Activated CD4-positive, alpha-beta T cell treated with anti-CD3 and anti-CD28 coated beads, Interleukin-2, amount 50 U/mL, for 24 hours (primary cell): ENCODE measurements at regions not wholly inside any gene's neighbourhood (a gene's known extent, or its start where the extent isn't known, plus 50 kb on each side); places are given as distances from the start of the nearest gene placed in this dataset.

Source experiments
- DNase-seq, 2 donors: peaks; one replicate each; pipeline ENCODE4 v3.0.0-alpha.2; 2020; ENCODE audit warnings: low read depth in 1 of 2, low spot score in 1 of 2

- no peak for DNase-seq
These were observed 171.5 kb upstream of the B3GAT1 start for GRCh38 chr11:134583397-134583990.

- no peak for DNase-seq
These were observed 170.7 kb upstream of the B3GAT1 start for GRCh38 chr11:134582770-134583095.

DNA sequence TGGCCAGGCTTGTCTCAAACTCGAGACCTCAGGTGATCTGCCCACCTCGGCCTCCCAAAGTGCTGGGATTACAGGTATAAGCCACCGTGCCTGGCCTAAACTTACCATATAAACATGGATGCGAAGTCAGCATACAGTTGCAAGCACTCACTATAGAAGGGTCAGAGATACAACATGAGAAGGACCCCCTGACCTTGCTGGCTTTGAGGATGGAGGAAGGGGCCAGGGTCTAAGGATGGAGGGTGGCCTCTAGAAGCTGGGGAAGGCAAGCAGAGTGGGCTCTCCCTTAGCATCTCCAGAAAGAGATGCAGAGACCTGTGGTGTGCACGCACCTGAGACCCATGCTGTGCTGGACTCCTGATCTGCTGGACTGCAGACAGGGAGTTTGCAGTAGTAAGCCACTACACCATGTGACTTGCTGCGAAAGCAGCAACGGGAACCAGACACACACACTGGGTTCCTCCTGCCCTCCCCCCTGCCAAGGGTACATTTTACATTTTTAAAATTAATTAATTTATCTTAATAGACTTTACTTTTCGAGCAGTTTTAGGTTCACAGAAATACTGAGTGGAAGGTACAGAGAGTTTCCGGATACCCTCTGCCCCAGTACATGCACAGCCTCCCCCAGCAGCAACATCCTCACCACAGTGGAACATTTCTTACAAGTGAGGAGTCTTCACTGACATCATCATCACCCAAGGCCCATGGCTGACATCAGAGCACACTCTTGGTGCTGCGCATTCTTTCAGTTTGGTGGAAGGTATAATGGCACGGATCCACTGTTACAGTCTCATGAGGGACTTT is 170.1 kb upstream of the B3GAT1 start:
- no peak for DNase-seq

GRCh38 chr11:134581121-134581626 is 169.1 kb upstream of the B3GAT1 start:
- DNase-seq = no peak

GRCh38 chr11:134580610-134580975 is 168.6 kb upstream of the B3GAT1 start:
- DNase-seq = no peak

DNA sequence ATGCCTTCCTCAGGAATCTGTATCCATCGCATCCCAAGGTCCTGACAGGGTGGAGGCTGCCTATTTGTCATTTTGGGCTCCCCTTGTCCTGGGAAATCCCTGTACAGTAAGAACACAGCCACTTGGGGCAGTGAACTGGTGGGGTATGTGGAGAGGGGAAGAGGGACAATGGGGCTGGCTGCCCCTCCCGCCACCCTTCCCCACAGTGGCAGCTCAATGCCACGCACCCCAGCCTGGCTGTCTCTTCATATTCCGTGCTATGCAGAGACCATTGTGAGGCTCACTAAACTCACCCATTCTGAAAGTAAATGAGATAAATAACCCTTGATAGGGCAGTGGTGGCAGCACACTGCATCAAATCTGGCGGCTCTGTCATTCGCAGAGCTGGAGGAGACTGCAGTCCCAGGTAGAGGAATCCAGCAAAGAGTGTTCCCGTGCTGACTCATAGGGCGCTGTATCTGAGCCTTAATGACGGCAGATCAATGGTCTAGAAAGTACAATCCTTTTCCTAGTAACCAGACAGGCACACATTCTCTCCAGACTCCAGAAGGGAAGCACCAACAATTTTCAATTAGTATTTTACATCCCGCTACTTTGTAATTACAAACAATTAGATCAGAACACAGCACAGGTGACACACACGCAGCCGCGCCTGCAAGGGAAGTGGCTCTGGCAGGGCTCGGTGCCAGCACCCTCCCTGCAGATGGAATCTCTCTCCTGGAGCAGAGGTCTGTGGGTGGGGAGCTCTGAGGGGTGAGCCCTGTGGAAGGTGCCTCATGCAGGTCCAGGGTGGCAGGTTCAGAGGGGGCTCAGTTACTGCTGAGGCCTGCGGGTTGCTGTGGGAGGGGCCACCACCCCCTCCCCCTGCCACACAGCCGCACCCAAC is 167.9 kb upstream of the B3GAT1 start:
- DNase-seq = no peak

DNA sequence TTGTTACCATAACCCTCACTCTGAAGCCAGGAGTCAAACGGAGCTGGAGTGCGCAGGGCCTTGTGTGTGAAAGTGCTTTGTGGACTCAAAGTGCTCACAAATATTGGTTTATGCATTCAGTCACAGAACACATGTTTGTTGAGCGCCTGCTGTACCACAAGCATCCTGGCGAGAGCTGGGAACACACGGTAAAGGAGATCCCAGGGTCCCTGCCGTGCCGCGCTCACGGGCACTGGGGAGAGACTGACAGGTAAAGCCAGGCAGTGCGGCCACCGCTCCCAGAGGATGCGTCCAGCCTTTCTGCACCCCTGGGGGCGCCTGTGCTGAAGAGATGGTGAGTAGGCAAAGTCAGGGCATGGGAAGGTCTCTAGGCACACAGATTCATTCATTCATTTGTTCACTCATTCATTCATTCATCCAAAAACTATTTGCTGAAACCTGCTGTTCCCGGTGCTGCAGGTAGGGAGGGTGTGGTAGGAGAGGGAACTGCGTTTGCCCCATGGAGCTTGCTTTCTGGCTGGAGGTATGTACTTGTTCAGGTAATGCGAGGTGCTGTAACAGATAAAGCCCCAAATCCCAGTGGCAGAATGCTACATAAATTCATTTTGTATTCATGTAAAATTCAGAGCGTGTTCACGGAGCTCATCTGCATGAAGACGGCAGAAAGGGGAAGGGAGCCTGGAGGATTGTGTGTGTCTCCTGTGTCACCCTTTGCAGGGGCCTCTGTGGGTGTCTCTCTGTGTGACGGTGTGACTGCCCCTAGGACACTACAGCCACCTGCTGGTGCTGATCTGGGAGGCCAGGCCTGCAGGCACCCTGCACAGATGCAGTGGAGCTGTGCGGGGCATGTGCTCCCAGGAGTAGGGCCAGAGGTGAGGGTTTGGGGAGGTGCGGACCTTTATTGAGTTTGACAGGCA is 167.0 kb upstream of the B3GAT1 start:
- DNase-seq = no peak

DNA sequence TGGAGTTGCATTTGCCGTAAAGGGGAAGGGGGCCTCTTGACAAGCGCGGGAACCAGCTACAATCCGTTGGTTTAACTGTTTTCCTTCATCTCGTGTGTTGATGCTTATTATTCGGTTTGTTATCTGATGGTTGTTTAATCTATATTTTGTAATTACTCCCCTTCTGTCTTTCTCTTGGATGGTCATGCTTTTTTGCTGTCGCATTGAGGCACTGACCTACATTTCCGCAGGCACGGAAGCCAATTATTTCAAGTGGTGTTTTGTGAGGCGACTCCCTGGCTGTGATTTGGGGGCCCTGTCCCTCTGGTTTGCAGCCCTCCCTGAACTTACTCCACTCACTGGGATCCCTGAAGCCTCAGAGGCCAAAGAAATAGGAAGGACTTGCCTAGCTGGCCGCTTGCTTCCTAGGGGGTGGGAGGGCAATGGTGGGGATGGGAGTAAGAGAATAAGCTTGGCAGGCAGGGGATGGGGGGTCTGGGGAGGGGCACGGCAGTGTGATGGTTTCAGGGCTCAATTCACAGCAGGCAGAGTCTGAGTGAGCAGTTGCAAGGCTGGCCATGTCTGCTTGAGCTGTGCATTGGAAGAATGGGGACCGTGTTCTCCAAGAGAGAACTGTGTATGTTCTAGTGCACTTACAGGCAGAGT is 165.8 kb upstream of the B3GAT1 start:
- DNase-seq = no peak

DNA sequence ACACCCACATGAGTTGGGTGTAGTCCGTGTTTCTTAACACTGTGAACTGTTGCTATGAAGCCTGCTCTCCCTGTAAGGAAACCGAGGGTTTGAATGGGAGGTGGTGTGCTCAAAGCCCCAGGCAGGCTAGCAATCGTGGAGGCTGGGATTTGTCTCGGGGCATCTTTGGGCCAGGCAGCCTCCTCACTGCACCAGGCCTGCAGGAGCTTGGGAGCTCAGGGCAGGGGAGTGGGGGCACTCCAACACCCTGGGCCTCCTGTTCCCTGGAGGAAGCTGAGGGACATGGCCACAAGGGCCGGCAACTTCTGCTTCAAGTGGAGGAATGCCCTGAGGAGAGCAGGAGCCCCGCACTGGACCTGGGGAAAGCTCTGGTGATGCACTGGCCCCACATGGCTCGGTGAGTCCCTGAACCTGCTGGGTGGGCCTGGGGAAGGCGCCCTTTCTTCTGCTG is 164.7 kb upstream of the B3GAT1 start:
- DNase-seq = no peak

GRCh38 chr11:134576286-134576685 is 164.2 kb upstream of the B3GAT1 start:
- DNase-seq = no peak

DNA sequence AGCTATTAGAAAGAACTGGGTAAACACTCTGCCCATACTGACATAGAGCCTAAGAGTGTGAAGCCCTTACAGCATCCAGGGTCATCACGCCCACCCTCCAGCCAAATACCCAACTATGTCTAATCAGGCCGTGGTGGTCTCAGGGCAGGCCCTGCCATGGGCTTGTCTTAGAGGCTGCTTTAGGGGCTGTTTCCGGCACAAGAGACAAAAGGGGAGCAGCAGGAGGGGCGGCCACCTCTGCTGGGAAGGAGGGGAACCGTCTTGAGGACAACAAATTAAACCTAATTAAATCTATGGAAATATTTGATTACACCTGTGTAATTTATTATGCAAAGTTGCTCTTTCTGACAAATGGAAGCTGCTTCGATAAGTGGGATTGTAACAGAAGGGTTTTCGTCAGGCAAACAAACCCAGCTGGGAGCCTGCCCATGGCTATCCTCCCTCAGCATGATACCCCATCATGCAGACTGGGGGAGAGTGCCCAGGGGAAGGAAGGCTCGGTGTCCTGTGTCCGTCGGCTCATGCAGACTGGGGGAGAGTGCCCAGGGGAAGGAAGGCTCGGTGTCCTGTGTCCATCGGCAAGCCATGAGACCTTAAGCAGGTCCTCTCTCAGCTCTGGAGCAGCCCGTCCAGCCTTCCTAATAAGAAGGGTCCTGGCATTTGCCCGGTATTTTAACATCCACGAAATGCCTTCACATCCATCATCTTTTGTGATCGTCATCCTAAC is 163.6 kb upstream of the B3GAT1 start:
- no peak for DNase-seq

DNA sequence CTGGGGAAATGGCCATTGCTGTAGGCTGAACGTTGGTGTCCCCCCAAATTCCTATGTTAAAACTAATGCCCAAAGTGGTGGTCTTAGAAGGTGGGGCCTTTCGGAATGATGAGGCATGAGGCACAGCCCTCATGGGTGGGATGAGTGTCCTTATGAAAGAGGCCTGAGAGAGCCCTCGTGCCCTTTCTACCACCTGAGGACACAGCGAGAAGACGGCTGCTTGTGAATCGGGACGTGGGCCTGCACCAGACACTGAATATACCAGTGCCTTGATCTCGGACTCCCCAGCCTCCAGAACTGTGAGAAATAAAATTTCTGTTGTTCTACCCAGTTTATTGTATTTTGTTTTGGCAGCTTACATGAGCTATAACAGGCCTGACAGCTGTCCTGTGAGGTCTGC is 162.9 kb upstream of the B3GAT1 start:
- DNase-seq = no peak

GRCh38 chr11:134574425-134574824 is 162.4 kb upstream of the B3GAT1 start:
- DNase-seq = no peak

GRCh38 chr11:134573857-134574256 is 161.8 kb upstream of the B3GAT1 start:
- no peak for DNase-seq

GRCh38 chr11:134572741-134573675 is 161.0 kb upstream of the B3GAT1 start:
- DNase-seq = no peak

DNA sequence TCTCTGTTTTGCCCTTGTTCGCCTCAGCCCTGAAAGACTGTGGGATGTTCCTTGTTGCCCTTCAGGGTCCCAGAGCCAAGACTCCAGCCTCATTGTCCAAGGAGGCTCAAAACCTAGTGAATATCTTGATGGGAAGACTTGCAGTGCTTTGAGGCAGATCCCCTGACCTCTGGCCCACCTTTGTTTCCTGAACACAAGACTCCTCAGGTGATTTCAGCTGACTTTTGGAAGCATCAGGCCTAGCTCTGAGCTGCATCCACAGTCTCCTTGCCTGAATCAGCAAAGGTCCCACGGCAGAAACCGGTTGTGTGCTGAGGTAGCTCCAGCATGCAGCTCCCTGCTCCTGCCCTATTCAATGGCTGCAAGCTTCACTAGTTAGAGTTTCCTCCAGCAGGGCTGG is 159.3 kb upstream of the B3GAT1 start:
- DNase-seq = no peak

- DNase-seq = no peak
These were observed 157.2 kb upstream of the B3GAT1 start for GRCh38 chr11:134569195-134569594.

DNA sequence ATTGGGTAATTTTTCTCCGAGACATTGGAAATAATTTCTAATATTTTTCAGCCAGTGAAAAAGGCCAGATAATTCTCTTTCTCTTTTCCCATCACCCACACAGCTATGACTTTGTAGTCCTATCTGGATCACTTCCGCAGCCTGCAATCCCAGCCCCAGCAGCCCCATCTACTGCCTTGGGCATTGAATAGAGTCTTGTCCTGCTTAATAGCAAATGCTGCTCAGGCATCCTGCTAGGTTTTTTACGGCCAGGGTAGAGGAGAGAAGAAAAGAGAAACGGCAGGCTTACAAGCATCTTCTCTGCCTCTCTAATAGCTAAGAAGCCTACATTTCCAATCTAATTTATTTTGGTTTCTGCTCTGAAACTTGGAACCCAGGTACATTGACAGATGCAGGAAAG is 154.3 kb upstream of the B3GAT1 start:
- DNase-seq = no peak
